GM21423 (cell line): ENCODE measurements at regions not wholly inside any gene's neighbourhood (a gene's known extent, or its start where the extent isn't known, plus 50 kb on each side); places are given as distances from the start of the nearest gene placed in this dataset.
"Not testable (repeated sequence)": the region's sequence is repeated elsewhere in the genome, so short reads cannot be mapped to it uniquely, and the experiment has no call there.

Source experiments
- ATAC-seq: cut with Tn5 transposase; IDR thresholded peaks from one replicate; pipeline ENCODE4 v1.9.1; 2021; ENCODE audit warnings: mild to moderate bottlenecking, moderate library complexity; ENCODE audit not compliant: unreplicated experiment

DNA sequence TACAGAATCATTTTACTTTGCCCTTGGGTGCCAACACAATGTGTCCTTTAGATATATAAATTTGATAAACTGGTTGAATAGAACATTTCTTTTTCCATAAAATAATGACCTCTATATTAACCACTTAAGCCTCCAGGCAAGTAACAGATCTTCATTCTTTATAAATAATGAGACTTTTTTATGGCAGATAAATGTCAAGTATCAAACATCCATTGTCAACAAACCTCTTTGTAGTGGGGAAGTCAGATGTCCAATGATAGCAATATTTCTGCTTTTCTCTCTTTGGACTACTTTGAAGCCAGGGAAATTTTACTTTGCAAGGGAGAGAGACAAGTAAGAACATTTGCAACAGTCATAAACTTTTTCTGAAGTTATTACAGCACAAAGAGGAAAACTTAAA lies 841.2 kb downstream of the CDH8 start:
- ATAC-seq = no peak

DNA sequence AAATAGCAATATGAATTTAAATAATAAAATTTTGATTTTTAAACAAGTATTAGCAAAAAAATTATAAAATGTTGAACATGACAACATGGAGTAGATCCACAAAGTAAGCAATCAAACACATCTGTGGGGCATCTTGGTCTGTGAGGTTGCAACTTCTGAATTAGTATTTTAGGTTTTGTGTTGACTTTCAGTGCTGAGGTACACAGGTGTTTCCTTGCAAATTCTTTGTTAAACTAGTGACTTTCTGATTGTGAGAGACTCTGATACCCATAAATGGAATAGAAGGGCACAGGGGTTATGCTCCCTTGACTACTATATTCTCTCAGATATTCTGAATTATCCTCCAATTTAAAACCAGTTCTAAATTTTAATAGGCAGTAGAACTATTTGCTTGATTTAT lies 841.7 kb downstream of the CDH8 start:
- ATAC-seq = no peak

DNA sequence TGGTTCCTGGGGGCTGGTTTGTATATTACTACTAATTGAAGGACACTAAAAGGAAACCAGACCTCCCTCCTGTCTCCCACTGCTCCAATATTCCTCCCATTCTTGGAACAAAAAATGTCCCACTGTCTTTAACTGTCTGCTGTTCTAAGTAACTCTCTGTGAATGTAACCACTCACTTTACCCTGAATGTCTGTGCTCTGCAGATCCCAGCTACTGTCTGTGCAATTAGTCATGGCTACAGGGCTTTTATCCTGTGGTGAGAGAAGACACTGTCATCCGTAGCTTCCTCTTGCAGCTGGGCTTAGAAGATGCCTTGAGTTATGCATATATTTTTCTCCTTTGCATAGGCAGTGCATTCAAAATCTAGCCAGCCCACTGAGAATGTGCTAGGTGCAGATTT lies 853.8 kb downstream of the CDH8 start:
- no peak for ATAC-seq

DNA sequence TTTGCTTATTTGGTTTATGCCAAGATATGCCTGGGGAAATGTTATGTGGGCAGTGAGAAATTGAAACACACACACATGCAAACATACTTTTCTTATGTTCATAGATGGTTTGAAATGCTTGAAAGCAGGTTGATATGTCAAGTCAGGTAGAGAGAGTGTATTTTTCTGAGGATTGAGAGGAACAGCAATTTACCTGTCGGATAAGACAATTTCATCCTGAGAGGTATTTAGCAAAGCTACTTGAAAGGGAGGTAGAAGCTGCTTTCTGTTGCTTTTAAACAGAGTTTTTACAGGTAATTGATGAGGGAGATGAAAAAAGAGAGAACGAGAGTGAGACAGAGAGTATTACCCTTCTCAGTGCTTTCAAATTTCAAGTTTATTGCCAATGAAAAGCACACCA lies 854.3 kb downstream of the CDH8 start:
- ATAC-seq = no peak

DNA sequence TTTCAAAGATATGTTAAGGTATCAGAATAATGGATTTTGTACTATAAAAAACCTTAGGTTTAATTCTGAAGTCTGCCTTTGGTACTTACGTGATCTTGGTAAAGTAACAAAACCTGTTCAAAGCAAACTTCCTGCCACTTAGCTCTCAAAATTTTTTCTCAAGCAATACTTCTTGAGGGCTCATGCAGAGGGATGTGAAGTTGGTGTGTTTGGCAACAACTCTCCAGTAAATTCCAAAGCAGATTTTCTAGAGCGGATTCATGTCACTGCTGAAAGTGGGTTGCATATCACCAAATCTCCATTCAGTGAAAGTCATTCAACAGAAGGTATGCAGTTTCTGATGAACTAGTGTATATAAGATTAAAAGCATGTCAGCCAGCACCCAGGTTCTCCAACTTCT lies 856.7 kb downstream of the CDH8 start:
- no peak for ATAC-seq

DNA sequence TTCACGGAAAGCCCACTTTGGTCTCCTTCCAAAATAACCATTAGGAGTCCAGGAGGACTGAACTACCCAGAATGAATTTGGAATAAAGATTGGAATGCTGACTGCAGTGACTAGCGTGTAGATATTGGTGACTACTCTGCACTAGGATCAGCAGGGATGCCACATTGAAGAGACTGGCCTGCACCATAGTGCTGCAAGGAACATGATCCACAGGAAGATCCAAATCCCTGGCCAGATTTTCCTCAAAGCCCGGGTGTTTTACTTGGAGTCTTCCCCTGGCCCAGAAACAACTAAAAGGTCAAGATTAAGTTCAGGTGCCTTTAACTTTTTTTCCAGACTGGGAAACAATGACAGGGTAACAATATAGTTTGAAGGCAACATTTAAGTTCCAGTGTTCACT lies 870.4 kb downstream of the CDH8 start:
- no peak for ATAC-seq

DNA sequence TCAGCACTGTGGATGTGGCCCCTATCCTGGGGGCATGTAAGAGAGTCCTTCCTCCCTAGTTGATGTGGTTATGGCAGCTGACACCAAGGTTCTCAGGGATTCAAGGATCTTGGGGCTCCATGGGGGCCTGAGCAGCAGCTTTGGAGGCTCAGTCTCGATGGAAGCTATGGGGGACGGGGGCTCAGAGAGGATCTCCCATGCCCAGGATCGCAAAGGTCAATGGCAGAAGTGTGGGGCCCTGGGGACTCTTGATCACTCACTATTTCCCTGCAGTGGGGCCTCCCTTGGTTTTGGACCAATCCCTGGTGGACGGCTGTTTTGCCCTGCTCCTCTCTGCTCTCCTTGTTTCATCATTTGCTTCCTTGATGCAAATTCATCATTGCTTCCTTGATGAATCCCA lies 885.9 kb downstream of the CDH8 start:
- no peak for ATAC-seq

DNA sequence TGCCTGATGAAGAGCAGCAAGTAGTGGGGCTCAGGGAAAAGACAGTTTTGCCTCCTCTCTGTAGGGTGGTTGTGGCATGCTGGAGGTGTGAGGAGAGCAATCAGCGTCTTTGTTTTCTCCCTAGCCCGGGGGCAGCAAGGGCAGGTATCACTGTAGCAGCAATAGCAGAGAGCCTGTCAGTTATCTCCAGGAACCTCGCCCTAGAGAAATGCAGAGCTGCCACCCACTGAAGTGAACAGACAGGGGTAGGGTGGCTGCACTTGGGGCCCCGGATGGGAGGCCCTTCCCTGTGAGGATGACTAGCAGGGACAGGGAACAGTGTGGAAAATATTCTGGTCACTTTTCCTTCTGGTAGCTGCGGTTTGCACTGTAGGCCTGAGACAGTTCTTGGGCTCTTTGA lies 886.5 kb downstream of the CDH8 start:
- no peak for ATAC-seq

DNA sequence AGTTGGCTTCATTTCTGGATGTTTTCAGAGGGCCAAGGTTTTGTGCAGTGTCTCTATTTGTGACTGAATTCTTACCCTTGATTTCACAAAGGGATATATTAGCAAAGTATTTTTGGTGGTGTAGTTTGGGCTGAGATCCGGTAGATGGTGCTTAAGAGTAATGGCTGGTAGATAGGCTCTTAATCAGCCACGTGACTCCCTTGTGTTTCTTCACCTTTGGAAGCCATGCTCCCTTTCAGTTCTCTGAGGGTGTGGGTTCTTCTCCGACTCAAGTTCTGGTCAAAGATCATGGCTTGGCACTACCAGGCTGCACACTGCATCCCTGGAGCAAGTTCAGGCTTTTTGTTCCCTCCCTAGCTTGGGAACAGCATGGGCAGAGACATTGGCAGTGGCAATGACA lies 887.3 kb downstream of the CDH8 start:
- ATAC-seq = no peak

DNA sequence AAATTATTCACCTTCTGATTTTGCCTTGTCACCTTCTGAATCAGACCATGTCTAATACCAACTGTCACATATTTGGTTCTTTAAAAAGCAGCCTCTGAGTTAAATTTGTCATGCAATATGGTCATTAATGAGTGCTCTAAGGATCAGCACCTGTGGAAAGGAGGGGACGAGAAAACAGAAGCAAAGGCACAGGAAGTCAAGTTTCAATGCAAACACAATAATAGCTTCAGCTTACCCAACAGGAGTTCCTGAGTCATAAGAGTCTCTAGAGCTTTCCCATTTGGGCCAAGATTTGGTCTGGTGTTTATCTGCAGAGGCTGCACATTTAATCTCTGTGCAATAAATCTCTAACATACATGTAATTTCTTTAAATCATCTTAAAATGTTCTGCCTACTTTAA lies 889.8 kb downstream of the CDH8 start:
- ATAC-seq = no peak

DNA sequence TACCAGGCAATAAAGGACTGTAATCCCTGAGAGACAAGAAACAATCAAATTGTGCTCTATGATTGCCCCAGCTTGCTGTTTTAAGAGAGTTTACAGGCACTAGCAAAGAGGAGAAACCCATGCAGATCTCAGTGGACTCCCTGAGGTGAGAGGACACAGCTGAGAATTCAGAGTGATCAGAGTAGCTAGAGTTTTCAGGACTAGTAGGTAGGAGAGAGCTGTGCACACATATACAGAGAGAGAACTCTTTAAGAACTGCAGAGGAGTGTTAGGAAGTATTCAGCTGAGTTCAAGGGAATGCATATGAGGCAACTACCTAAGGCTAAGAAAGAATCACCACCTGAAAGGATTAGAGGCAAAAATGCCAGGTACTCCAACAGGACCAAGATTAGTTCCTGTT lies 904.8 kb downstream of the CDH8 start:
- no peak for ATAC-seq

DNA sequence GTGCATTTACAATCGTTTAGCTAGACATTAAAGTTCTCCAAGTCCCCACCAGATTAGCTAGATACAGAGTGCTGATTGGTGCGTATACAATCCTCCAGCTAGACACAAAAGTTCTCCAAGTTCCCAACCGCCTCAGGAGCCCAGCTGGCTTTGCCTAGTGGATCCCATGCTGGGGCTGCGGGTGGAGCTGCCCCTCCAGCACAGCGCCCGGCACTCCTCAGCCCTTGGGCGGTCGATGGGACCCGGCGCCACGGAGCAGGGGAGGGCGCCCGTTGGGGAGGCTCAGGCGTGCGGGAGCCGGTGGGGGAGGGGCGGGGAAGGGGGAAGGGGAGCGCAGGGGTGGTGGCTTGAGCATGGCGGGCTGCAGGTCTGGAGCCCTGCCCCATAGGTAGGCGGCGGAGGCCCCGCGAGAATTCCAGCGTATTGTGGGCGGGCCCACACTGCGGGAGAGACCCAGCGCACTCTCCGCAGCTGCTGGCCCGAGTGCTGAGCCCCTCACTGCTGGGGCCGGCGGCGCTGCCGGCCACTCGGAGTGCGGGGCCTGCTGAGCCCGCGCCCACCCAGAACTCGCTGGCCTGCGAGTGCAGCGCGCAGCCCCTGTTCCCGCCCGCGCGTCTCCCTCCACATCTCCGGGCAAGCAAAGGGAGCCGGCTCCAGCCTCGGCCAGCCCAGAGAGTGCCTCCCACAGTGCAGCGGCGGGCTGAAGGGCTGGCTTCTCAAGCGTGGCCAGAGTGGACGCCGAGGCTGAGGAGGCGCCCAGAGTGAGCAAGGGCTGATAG lies 907.5 kb downstream of the CDH8 start:
- no peak for ATAC-seq

DNA sequence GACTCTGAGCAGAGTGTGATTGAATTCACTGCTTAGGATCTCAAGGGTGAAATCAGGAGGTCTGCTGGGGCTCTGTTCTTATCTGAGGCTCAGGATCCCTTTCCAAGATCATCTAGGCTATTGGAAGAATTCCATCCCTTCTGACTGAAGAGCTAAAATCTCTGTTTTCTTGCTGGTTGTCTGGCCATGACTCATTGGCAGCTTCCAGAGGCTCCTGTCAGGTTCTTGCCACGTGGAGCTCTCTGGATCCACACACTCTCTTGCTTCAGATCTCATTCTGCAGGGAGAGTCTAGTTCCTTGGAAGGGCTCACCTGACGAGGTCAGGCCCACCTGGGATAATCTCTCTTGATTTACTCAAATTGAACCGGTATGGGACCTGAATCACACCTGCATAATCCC lies 930.7 kb downstream of the CDH8 start:
- ATAC-seq = no peak

DNA sequence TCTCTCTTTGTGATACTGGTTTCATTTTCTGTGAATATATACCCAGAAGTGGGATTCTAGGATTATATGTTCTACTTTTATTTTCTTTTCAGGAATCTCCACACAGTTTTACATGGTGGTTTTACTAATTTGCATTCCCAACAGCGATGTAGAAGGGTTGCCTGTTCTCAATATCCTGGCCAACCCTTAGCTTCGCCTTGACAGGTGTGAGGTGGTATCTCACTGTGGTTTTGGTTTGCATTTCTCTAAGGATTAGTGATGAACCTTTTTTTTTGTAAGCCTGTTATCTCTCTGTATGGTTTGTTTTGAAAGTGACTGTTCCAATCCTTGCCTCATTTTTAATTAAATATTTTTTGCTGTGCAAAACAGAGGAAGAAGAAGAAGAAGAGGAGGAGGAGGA lies 937.7 kb downstream of the CDH8 start:
- ATAC-seq = no peak

DNA sequence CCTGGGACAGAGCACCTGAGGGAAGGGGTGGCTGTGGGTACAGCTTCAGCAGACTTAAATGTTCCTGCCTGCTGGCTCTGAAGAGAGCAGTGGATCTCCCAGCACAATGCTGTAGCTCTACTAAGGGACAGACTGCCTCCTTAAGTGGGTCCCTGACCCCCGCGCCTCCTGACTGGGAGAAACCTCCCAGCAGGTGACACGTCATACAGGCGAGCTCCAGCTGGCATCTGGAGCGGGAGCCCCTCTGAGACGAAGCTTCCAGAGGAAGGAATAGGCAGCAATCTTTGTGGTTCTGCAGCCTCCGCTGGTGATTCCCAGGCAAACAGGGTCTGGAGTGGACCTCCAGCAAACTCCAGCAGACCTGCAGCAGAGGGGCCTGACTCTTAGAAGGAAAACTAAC lies 944.9 kb downstream of the CDH8 start:
- ATAC-seq = not testable (repeated sequence)

DNA sequence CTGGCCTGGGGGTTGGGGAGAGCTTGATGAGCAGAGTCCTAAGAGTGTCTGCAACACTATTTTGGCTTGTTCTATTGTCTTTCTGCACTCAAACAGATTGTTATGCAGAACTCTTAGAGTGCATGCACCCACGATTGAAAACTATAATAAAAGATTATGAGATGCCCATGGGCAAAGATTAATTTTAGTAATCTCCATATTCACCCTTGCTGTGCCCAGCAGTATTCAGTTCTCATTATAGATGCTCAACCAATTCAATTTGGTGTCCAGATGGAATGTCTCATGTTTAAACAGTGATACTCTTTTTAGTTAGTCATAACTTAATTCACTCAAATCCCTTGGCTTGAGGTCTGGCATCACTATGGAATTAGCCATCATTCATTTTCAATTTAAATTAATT lies 952.5 kb downstream of the CDH8 start:
- no peak for ATAC-seq

DNA sequence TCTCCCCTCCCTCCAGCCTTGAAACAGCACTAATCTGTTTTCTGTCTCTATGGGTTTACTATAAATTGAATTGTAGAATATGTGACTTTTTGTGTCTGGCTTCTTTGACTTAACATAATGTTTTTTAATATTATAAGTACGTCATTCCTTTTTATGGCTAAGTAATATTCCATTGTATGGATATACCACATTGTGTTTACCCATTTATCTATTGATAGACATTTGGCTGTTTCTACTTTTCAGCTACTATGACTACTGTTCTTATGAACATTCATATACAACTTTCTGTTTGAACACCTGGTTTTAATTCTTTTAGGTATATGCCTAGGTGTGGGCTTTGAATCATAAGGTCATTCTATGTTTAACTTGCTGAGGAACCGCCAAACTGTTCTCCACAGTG lies 961.9 kb downstream of the CDH8 start:
- no peak for ATAC-seq

DNA sequence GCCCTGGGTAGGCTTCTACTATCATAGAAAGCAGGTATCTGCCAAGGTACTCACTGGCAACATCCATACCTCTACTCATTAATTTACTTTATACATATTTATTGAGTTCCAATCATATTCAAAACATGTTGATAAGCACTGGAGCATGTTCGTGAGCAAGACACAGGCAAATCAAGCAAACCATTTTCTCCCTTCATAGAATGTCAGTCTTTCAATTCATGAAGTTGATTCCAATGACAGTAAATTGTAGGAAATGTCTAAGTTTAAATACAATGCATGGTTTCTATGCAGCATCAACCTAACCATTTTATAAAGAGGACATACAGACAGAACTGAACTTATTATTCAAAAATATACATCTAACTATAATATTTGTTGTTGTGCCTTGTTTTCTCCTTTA lies 978.6 kb downstream of the CDH8 start:
- no peak for ATAC-seq

DNA sequence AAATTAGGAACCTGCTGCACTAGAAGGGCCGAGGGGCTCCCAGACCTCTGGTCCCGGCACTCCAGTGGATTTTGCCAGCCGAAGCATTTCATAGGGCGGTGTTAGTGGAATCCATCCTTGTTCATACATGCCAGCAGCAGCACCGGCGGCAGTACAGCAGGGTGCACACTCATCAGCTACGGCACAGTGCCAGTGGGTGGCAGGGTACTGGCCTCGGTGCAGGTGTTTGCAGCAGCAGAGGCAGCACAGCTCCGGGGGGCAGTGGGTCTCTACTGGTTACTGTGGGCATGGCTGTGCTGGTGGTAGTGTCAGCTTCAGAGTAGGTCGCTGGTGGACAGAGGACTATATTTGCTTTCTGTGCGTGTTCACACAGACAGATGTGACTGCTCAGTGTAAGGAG lies 985.7 kb downstream of the CDH8 start:
- ATAC-seq = no peak

DNA sequence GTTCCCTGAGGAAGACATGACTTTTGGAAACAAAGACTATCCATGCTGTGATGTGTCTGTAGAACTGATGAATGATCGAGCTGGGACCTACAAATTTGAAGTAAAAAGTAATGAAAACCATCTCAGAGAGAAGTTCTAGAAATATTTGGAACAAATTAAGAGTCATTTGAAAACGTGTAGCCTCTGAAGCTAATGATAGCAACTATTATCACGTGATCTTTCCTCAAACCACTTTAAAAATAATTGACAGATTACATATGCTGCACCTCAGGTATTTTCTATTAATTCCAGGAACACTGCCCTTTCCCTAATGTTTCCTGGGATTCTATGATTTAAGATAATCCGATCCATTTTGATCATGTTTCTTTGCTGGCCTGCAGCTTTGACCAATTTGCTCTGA lies 990.3 kb downstream of the CDH8 start:
- ATAC-seq = no peak

DNA sequence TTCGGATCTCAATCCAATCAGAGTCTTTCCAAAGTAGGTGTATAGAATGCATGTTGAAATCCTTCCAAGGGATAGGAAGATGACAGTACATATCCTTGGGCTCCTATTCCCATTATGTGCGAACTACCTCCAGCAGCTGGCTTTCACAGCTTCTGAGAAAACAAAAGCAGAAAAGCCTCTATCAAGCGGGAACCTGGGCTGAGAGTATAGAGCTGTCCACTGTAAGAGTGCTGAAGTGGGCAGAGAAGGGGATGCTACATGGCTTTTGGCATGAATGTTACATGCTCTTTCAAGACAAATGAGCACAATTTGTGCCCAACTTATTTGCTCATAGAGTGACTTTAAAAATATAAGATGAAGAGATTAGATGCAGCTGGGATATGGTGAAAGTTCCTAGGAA lies 993.5 kb downstream of the CDH8 start:
- no peak for ATAC-seq

DNA sequence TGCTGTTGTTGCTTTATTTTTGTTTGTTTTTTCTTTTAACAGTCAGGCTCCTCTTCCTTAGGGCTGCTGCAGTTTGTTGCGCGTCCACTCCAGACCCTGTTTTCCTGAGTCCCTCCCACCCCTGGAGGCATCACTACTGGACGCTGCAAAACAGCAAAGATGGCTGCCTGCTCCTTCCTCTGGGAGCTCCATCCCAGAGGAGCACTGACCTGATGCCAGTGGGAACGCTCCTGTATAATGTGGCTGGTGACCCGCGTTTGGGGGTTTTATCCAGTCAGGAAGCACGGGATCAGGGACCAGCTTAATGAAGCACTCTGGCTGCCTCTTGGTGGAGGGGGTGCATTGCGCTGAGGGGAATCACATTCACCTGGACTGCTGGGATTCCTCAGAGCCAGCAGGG lies 1005.6 kb downstream of the CDH8 start:
- ATAC-seq = no peak

DNA sequence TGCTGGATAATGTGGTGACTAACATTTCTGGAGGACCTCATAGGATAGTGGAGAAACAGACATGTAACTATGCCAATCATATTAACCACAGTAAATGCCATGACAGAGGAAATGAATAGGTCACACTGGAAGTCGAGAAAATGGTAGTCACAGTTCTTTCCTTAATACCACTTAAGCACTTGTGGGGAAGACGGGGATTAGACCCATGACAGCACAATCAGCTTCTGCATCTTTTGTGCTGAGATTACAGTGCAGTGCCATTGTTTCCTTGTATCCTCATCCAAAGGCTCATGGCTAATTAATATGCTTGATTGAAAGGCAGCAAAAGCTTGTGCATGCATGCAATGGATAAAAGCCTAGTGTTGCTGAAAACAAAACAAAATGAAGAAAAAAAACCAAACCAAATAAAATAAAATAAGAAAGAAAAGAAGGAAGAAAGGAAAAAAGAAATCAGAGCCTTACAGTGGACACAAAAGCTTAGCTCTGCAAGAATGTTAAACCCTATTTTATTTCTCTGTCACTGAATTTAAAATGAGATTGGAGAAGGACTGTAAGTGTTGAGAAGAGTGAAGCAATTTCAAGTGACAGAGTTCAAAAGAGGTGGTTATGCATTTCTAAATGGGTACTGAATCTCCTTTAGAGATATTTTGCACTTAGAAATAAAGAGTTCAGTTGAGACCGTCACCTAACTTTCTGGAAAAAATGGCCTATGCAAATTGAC lies 1011.9 kb downstream of the CDH8 start:
- ATAC-seq = no peak
